HG02870 (cell line): ENCODE measurements at regions not wholly inside any gene's neighbourhood (a gene's known extent, or its start where the extent isn't known, plus 50 kb on each side); places are given as distances from the start of the nearest gene placed in this dataset.

Experiments
- ATAC-seq: cut with Tn5 transposase; IDR thresholded peaks from one replicate; pipeline ENCODE4 v1.9.1; 2021; ENCODE audit warnings: mild to moderate bottlenecking, moderate library complexity; ENCODE audit not compliant: unreplicated experiment

DNA sequence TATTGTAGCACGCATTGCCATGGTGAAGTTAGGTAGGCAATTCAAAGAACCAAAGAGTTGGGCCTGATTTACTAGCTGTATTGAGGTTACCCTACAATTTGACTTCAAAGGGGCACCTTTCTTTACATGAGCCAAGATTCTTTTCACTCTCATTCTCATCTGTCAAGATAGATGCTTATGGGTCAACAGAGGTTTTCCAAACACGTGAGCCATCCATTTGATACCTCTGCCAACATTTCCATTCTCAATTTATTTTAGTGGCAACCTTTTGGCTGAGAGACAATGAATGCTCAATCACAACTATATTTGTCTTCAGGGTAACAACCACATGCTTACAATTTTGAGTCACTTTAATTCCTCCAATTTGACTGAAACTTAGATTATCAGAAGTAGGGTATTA, 370.6 kb upstream of the CDH20 start:
- ATAC-seq = no peak

DNA sequence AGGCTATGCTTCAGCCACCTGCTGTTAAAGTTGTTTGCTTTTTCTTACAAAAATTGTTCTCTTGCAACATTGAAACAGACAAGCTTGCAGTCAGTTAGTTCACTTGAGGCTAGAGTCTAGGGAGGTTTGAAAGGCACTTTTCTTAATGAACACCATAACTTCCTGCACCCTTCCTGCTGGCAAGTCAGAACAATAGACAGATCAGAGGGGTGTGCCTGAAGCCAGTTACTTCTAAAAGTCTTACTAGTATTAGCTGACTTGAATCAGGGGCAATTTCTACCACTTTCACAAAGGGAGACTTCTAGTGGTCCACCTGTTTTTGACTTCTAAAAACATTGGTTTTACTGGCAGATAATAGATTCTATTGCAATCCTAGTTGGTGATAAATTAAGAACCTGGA, 367.4 kb upstream of the CDH20 start:
- ATAC-seq = no peak

- ATAC-seq = no peak
These were observed 366.4 kb upstream of the CDH20 start for GRCh38 chr18:60966876-60967275.

- no peak for ATAC-seq
These were observed 357.8 kb upstream of the CDH20 start for GRCh38 chr18:60975420-60975819.

GRCh38 chr18:60976976-60977375, 356.3 kb upstream of the CDH20 start:
- no peak for ATAC-seq

DNA sequence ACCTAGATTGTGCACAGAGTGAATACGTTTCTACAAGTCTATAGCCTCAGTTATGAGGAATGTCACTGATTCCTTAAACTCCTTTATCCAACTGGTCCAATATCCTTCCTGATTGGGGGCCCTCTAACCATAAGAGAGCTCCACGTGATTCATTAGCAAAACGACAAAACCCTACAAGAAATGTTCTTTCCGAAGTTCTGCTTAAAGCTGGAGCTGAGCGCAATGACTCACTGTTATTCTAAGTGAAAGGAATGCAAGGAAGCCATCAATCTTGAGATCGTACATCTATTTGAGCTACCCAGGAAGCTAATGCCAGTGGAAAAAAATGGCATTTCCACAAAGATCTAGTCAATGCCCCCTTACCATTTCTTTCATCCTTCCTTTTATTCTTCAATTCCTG, 354.9 kb upstream of the CDH20 start:
- no peak for ATAC-seq

- ATAC-seq = no peak
These were observed 352.7 kb upstream of the CDH20 start for GRCh38 chr18:60980422-60981005.

- no peak for ATAC-seq
These were observed 351.4 kb upstream of the CDH20 start for GRCh38 chr18:60981682-60982328.

GRCh38 chr18:60982329-60982695, 350.9 kb upstream of the CDH20 start:
- no peak for ATAC-seq

- no peak for ATAC-seq
These were observed 350.3 kb upstream of the CDH20 start for GRCh38 chr18:60982928-60983327.

DNA sequence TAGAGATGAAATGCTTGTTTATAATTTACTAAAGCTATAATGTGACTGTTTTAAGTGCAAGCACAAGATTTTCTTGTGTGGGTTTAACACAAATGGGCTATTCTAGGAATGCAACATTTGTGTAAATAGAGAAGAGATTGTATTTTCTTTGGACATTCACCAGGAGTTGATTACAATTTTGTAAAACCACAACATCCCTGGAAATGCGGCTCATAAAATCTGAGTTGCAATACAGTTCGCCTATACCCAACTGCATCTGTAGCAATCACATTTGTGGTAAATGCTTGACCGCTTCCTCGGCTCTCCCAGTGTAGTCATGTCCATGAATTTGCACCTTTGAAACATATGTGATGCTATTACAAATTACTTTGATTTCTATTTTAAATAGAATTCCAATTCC, 348.7 kb upstream of the CDH20 start:
- no peak for ATAC-seq

DNA sequence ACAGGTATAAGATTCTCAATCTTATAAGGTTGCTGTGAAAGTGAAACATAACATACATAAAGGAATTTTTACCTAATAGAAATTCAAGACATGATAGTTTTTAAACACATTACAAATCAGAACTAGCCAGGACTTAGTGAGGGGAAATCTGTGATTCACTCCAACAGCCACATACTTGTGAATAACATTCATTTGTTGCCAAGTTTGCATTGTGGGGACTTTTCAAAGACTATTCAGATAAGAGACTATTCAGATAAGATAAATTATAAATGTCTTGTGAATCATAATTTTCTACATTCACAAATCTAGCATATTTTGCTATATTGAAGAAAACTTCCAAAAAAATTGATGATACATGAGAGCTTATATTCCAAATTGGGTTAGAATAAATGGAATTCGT, 345.3 kb upstream of the CDH20 start:
- no peak for ATAC-seq

GRCh38 chr18:60996326-60996725, 336.9 kb upstream of the CDH20 start:
- no peak for ATAC-seq

DNA sequence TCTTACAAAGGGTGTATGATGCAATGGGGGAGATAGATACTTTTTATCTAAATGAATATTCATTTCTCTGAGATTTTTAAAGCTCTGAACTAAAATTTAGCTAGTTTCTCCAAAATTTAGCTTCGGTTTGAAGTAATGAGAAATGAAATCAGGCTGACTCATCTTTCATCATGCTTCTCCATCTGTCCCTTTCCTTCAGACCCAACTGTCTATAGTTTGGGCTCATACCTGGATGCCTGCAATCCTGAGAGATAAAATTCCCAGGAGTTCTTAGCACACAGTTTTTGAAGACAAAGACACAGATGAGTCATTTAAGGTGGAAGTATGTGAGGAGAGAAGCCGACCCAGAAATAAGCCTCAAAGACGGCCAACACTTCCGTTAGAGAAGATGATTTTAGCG, 336.4 kb upstream of the CDH20 start:
- ATAC-seq = no peak

GRCh38 chr18:61001138-61001537, 332.1 kb upstream of the CDH20 start:
- ATAC-seq = no peak

DNA sequence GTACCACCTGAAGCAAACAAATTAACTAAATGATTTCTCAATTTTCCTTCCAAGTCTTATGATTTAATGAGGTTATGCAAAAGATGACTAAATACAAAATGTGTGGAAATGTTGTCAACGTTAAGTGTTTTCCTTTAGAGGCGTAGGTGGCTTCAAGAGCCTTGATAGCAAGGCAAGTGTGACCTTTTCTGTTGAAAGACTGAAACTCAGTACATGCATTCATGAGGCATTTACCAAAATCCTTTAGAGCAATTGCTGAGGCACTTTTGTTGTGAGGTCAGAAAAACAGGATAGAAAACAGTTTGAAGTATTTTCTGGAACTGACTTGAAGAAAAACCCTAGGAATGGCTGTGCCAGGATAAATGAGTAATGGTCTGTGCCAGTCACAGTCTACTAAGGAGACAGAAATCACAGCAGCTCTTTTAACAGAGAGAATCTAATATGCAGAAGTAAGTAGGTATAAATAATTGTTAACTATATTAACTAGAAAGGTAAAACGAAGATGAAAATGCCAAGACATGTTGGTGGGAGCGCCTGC, 326.5 kb upstream of the CDH20 start:
- ATAC-seq = no peak

- ATAC-seq = no peak
These were observed 313.6 kb upstream of the CDH20 start for GRCh38 chr18:61019338-61020301.

DNA sequence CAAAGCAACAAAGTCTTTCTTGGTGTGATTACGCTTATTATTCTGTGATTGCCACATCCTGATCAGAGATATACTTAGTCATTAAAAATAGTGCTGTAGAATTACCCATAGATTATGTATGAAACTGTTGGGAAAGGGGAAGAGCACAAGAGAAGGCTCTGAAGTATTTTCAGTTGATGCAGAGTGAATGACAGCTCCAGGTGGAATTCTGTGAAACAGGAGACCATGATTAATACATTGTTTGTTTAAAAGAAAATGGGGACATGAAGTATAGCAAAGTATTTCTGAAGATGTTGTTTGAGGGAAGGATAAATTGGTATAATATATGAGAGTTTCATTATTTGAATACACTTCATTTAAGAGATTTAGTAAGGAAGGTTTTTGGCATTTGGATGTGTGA, 307.6 kb upstream of the CDH20 start:
- ATAC-seq = no peak

GRCh38 chr18:61031626-61032025, 301.6 kb upstream of the CDH20 start:
- ATAC-seq = no peak

GRCh38 chr18:61034580-61034979, 298.6 kb upstream of the CDH20 start:
- ATAC-seq = no peak

GRCh38 chr18:61039251-61039650, 294.0 kb upstream of the CDH20 start:
- ATAC-seq = no peak

- no peak for ATAC-seq
These were observed 285.4 kb upstream of the CDH20 start for GRCh38 chr18:61047794-61048193.
